NCI-H510A (cell line): ENCODE measurements at regions not wholly inside any gene's neighbourhood (a gene's known extent, or its start where the extent isn't known, plus 50 kb on each side); places are given as distances from the start of the nearest gene placed in this dataset.

ENCODE experiments used
- DNase-seq: peaks from one replicate; lab custom pipeline; 2025; lab: John Stamatoyannopoulos, UW

GRCh38 chr4:32986236-32986635 is 2266.1 kb downstream of the PCDH7 start:
- no peak for DNase-seq

DNA sequence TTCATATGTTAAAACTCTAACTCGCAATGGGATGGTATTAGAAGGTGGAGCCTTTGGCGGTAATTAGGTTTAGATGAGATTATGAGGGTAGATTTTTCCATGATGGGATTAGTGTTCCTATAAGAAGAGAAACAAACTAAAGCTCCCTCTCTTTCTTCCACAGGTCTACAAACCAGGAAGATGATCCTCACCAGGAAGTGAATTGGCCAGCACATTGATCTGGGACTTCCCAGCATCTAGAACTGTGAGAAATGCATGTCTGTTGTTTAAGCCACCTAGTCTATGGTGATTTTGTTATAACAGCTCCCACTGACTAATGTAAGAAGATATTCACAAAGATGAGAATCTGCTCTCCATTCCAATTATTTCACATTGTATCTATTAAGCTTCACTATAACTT is 2266.9 kb downstream of the PCDH7 start:
- no peak for DNase-seq

GRCh38 chr4:32988165-32988811 is 2268.1 kb downstream of the PCDH7 start:
- DNase-seq: no peak

DNA sequence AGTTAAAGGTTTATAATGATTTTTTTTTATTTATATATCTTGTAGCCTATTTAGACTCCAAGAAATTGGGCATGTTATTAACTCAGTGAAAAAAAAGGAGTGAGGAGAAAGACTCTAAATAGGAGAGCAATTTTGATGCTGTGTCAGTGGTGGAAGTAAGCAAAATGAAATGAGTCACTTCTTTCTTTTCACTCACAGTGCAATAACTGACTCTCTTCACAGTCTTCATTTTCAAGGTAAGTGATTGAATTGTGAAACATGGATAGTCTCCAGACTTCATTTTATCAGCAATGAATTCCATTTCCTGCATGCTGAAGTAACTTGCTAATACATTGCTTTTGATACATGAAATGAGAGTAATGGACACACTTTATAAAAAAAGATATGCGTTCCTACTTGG is 2271.5 kb downstream of the PCDH7 start:
- DNase-seq: no peak

DNA sequence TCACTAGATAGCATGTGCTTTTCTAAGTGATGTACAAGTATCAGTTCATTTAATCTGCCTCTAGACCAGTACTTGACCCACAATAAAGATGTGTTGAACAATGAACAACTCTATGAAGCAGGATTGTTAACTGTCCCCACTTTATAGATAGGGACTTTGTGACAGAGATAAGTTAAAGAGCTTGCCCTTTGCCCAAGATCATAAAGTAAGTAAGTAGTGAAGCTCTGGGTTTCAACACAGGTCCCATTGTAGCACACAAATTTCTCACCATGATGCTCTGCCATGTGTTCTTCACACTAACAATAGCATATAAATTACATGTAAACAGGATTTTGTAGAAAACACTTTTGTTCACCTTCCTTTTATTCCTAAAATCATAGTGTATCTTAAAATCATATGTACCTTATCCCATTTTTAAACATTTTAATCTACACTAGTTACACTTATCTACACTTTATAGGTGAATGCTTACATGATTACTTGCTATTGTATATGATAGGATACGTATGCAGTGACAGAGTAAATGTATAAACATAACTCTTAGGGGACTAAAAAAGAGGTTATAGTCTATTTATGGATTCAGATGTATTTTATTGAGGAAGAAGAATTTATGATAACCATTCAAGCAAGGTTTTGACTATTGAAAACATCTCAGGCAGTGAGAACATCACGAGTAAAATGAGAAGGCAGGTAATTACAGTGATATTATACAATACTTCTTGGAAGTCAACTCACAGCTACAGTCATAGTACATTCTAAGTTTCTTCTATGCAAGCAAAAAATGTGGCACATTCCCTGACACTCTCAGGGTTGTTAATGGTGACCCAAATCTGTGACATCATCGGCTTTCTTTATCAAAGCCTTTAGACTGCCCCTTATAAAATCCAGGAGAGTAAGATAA is 2275.1 kb downstream of the PCDH7 start:
- DNase-seq: no peak

- DNase-seq: no peak
Observed at GRCh38 chr4:33013282-33013681, 2293.1 kb downstream of the PCDH7 start.

DNA sequence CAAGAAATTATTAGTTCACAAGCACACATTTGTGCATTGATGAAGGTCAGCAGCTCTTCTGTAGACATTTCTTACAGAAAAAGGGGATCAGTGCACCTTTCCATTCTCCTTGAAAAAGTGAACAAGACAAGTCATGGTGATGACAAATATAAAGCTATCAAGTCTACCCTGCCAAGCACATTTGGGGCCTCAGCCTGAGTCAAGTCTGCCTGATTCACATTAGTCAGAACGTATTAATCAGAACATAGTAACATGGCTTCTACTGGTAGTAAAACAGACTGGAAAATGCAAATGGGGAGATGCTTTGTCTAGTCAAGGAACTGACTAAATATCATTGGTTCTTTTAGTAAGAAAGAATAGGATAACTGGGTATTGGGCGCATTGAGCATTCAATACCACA is 2305.1 kb downstream of the PCDH7 start:
- no peak for DNase-seq

- no peak for DNase-seq
Observed at GRCh38 chr4:33029976-33030375, 2309.8 kb downstream of the PCDH7 start.

DNA sequence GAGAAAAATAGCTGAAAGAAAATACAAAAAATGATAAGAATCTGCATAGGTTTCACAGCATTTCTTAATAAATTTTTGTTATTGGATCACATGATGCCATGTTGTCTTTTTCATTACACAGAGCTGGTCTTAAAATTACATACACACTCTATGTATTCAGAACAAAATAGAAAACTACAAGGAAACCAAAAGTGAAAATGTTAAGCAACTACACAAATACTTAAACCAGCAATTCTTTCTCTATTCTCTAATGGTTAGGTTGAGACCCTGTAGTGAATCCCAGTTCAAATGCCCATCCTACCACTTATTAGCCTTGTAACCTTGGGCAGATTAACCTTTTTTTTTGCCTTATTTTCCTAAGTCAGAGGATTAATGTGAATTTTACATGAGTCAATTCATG is 2311.2 kb downstream of the PCDH7 start:
- DNase-seq: no peak

GRCh38 chr4:33037464-33037863 is 2317.3 kb downstream of the PCDH7 start:
- no peak for DNase-seq

GRCh38 chr4:33045334-33045733 is 2325.2 kb downstream of the PCDH7 start:
- DNase-seq: no peak

DNA sequence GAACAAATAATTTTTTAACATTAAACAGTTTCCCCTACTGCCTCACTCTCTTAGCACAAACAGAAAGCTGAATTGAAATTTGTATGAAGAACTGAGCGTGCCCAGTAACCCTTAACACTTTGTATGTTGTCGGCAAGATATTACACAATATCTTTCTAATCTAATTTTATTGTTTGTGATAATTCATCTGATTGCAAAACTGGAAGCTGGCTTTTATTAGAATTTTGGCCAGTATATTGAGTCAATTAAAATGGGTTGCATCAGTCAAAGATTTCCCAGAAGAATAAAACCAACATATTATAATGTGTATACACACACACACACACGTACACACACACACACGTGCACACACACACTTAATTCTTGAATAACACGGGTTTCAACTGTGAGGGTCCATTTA is 2332.1 kb downstream of the PCDH7 start:
- DNase-seq: no peak

GRCh38 chr4:33054161-33054560 is 2334.0 kb downstream of the PCDH7 start:
- no peak for DNase-seq

DNA sequence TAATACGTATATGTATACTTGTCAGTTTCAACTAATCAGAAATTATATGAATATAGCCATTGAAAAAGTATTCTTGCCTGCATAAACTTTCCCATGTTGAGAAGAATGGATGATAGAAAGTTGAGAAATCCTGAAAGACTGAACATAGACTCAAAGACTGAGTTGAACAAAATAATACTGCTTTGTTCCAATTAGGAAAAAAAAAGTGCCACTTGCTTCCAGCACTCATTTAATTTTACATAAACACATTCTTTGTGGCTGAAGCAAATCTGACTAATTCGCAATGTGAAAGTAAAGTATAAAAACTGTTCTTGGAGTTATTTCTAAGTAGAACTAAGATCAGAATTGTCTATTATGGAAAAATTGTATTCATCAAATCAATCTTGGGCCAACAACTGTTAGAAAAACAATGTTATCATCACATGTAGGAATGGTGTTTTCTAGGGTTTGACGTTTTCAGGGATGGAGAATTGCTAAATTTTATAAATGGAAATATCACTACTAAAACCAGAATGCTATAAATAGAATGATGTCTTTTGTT is 2334.6 kb downstream of the PCDH7 start:
- DNase-seq: no peak

DNA sequence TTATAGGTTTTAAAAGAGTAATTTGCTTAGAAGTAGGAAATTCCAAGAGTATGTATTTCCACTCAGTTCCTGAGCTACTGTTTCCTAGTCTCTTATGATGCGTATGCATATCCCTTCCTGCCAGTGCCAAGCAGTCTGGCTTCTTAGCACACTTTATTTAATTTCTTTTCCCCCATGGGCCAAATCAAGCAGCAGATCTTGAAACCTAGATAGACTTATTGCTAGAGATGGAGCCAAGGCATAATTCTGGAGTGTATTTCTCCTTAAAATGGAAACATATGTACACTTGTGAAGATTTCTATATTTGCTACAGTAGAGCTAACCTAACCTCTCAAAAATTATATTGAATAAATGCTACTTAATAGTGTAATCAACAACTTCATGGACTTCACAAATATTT is 2337.6 kb downstream of the PCDH7 start:
- no peak for DNase-seq

DNA sequence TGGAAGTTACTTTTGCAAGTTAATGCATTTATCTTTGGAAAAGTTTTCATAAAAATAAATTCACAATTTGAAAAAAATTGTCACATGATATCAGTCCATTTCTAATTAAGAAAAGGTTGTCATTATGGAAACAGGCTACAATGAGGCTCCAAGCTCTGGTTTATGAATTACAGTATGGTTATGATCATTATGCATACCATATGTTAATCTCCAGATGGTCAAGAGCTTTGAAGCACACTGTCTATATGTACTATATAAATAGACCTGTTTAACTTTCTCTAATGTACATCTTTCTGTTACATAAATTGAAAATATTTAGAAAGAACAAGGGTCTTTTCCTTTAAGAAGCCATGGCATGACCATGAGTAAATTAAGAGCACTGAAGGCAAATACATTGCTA is 2338.8 kb downstream of the PCDH7 start:
- DNase-seq: no peak

- peak; percentile 2 for DNase-seq
Observed at GRCh38 chr4:33060674-33061542, 2340.7 kb downstream of the PCDH7 start.

DNA sequence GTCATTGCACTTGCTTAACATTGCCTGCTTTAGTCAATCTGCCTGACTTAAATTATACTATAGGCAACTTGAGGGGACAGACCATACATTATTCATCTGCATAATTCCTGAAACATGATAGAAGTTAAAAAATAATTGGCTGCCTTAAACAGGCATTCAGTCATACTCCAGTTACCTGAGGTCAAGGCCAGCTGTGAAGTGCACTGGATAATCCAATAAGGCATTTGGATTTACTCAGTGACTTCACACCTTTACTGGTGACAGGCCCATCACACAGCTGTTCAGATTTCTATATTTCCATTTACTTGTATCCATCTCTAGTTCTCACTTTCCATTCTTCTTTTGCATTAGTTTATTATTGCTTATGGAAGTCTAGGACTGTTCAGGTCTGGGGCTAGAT is 2341.6 kb downstream of the PCDH7 start:
- DNase-seq: no peak

DNA sequence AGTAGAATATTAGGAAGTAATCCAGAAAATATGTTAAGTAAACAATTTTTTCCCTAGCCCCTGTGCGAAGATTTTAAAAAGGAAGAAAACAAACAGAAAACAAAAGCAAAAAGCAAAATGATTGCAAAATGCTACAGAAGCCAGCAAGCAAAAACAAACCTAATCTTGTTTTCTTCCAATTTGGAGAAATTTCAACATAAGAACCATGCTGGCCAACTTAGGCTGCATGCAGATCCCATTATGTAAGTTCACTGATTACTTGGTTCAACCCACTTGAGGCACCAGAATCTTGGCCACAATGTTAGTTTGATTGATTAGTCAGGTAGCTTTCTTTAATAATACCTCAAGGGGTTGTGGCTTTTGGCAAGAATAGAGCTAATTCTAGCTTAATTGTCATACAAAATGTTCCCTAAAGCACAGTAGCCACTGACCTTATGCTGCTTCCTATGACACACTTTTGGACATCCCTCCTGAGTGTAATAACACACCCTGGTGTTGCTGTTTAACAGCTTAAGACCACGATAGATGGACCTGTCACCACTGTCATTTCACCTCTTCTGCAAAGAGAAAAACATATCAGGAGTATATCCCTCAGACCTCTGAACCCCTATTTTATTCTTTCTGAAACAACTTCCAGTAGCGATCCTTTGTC is 2342.1 kb downstream of the PCDH7 start:
- no peak for DNase-seq

DNA sequence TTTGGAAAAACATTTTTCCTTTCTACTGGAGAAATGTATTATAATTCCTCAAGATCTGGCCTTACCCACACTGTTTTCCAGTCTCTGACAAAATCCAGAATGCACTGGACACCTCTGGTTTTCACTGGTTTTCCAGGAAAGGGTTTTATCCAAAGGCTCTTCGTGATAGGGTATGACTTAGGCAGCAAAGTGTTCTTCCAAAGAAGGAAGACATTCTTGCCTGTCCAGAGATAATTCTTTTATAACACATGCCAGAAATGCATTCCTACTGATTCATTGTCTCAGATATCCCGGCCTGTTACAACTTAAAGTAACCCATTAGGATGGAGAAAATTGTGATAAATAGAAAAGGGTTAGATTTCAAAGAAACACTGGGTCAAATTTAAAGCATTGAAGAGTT is 2343.1 kb downstream of the PCDH7 start:
- DNase-seq: no peak

GRCh38 chr4:33064238-33064637 is 2344.1 kb downstream of the PCDH7 start:
- no peak for DNase-seq

DNA sequence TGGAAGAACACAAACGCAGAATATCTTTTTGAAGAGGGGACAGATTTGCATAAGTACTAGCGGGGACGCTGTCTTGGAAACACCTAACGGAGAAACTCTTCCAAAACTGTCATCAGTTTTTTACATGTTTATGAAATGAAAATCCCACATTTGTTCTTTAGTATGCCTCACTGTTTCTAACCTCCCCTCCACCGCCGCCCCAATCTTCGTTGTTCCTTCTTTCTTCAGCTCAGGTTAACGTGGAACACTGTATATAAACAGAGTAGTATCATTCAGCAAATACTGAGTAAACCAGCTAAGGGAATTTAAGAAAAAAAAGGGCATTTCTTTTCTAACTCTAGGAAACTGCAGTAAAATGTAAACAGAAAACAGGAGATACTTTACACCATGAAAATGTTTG is 2345.6 kb downstream of the PCDH7 start:
- DNase-seq: no peak
